HT-29 (cell line): ENCODE measurements at regions not wholly inside any gene's neighbourhood (a gene's known extent, or its start where the extent isn't known, plus 50 kb on each side); places are given as distances from the start of the nearest gene placed in this dataset.
A peak's percentile ranks its signal among the peaks of the same experiment; 100 is the strongest.

Experiments
- DNase-seq: peaks from one replicate; pipeline ENCODE4 v3.0.0-alpha.2; 2015; ENCODE audit warnings: low spot score

- no peak for DNase-seq
These were observed 86.3 kb upstream of the TMPRSS2 start for GRCh38 chr21:41594268-41594667.

- DNase-seq = no peak
These were observed 85.8 kb upstream of the TMPRSS2 start for GRCh38 chr21:41593760-41594138.

- DNase-seq = peak; percentile 72
These were observed 85.2 kb upstream of the TMPRSS2 start for GRCh38 chr21:41593051-41593759.

- DNase-seq = no peak
These were observed 81.7 kb upstream of the TMPRSS2 start for GRCh38 chr21:41589620-41590175.

- no peak for DNase-seq
These were observed 81.2 kb upstream of the TMPRSS2 start for GRCh38 chr21:41589131-41589530.

GRCh38 chr21:41585199-41585994 lies 77.4 kb upstream of the TMPRSS2 start:
- DNase-seq = no peak

- no peak for DNase-seq
These were observed 76.7 kb upstream of the TMPRSS2 start for GRCh38 chr21:41584603-41585176.

- peak; percentile 43 for DNase-seq
These were observed 75.4 kb upstream of the TMPRSS2 start for GRCh38 chr21:41583274-41583790.

- DNase-seq = no peak
These were observed 74.9 kb upstream of the TMPRSS2 start for GRCh38 chr21:41582866-41583265.

- no peak for DNase-seq
These were observed 74.4 kb upstream of the TMPRSS2 start for GRCh38 chr21:41582298-41582840.

- no peak for DNase-seq
These were observed 73.8 kb upstream of the TMPRSS2 start for GRCh38 chr21:41581592-41582228.

GRCh38 chr21:41580758-41581554 lies 73.0 kb upstream of the TMPRSS2 start:
- DNase-seq = peak; percentile 31

- peak; percentile 62 for DNase-seq
These were observed 71.7 kb upstream of the TMPRSS2 start for GRCh38 chr21:41579692-41580091.

- DNase-seq = no peak
These were observed 70.8 kb upstream of the TMPRSS2 start for GRCh38 chr21:41578716-41579115.

- DNase-seq = no peak
These were observed 70.1 kb upstream of the TMPRSS2 start for GRCh38 chr21:41578083-41578482.

- DNase-seq = no peak
These were observed 68.2 kb upstream of the TMPRSS2 start for GRCh38 chr21:41576013-41576615.

GRCh38 chr21:41573902-41574690 lies 66.1 kb upstream of the TMPRSS2 start:
- no peak for DNase-seq

GRCh38 chr21:41571938-41572510 lies 64.1 kb upstream of the TMPRSS2 start:
- no peak for DNase-seq

GRCh38 chr21:41570791-41571355 lies 62.9 kb upstream of the TMPRSS2 start:
- DNase-seq = no peak
